Stimulated activated CD4-positive, alpha-beta T cell treated with anti-CD3 and anti-CD28 coated beads, TNF-alpha, amount 100 ng/mL, for 24 hours (primary cell): ENCODE measurements at regions not wholly inside any gene's neighbourhood (a gene's known extent, or its start where the extent isn't known, plus 50 kb on each side); places are given as distances from the start of the nearest gene placed in this dataset.

Experiments used
- DNase-seq, 3 experiments: peaks; one replicate each; pipeline ENCODE4 v3.0.0-alpha.2; 2020; ENCODE audit warnings: low read depth in 3 of 3

GRCh38 chr2:21501376-21502027 lies 377.7 kb downstream of the TDRD15 start:
- no peak for DNase-seq

- no peak for DNase-seq
These were observed 392.1 kb downstream of the TDRD15 start for GRCh38 chr2:21515903-21516302.

GRCh38 chr2:21519412-21519811 lies 395.6 kb downstream of the TDRD15 start:
- no peak for DNase-seq

- no peak for DNase-seq
These were observed 396.1 kb downstream of the TDRD15 start for GRCh38 chr2:21519821-21520220.

GRCh38 chr2:21535826-21536225 lies 412.1 kb downstream of the TDRD15 start:
- DNase-seq = no peak

GRCh38 chr2:21539685-21540084 lies 415.9 kb downstream of the TDRD15 start:
- DNase-seq = no peak

GRCh38 chr2:21543630-21544029 lies 419.9 kb downstream of the TDRD15 start:
- no peak for DNase-seq

GRCh38 chr2:21544392-21544791 lies 420.6 kb downstream of the TDRD15 start:
- DNase-seq = no peak

GRCh38 chr2:21552981-21553380 lies 429.2 kb downstream of the TDRD15 start:
- no peak for DNase-seq

GRCh38 chr2:21559351-21559750 lies 435.6 kb downstream of the TDRD15 start:
- no peak for DNase-seq

- DNase-seq = no peak
These were observed 438.2 kb downstream of the TDRD15 start for GRCh38 chr2:21561965-21562364.

GRCh38 chr2:21567395-21567794 lies 443.6 kb downstream of the TDRD15 start:
- no peak for DNase-seq

GRCh38 chr2:21571686-21572085 lies 447.9 kb downstream of the TDRD15 start:
- no peak for DNase-seq

- no peak for DNase-seq
These were observed 456.6 kb downstream of the TDRD15 start for GRCh38 chr2:21580391-21580790.

- no peak for DNase-seq
These were observed 462.1 kb downstream of the TDRD15 start for GRCh38 chr2:21585881-21586280.

- no peak for DNase-seq
These were observed 466.4 kb downstream of the TDRD15 start for GRCh38 chr2:21590026-21590690.

- DNase-seq = no peak
These were observed 468.2 kb downstream of the TDRD15 start for GRCh38 chr2:21591926-21592325.

GRCh38 chr2:21599417-21599816 lies 475.6 kb downstream of the TDRD15 start:
- no peak for DNase-seq

GRCh38 chr2:21602789-21603188 lies 479.0 kb downstream of the TDRD15 start:
- no peak for DNase-seq

- no peak for DNase-seq
These were observed 483.8 kb downstream of the TDRD15 start for GRCh38 chr2:21607572-21607971.

GRCh38 chr2:21610304-21610703 lies 486.5 kb downstream of the TDRD15 start:
- no peak for DNase-seq

GRCh38 chr2:21617885-21618434 lies 494.2 kb downstream of the TDRD15 start:
- no peak for DNase-seq

- no peak for DNase-seq
These were observed 497.0 kb downstream of the TDRD15 start for GRCh38 chr2:21620771-21621170.
